ENCODE measurements at regions not wholly inside any gene's neighbourhood (a gene's known extent, or its start where the extent isn't known, plus 50 kb on each side); places are given as distances from the start of the nearest gene placed in this dataset.

DNA sequence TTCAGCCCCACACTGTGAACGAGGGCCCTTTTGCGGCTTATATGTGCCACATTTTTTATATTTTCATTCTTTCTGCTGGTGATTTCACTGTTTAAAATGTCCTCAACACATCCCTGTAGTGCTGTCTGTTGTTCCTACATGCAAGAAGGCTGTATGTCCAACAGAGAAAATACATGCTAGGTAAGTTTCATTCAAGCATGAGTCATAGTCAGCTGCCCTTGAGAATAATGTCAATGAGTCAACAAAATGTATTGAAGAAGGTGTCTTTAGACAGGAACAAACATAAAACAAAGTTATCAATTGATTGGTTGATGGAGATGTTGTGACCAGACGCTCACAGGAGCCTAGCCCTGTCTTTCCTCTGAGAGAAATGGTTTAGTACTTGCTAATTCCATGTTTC, 553.4 kb downstream of the PLPP3 start:
- Histone ChIP-seq H3K27ac (ENCODE audit: low read depth, low read length) (no peak overlapping the region), H3K27me3 (ENCODE audit: control insufficient read depth, insufficient read depth, low read length) (no peaks in the 10 kb centered on the region), H3K36me3 (ENCODE audit: control insufficient read depth, insufficient read depth, low read length) (no peaks in the 10 kb centered on the region), H3K4me3 (ENCODE audit: low read length) (no peak overlapping the region), H3K4me1 (ENCODE audit: control insufficient read depth, insufficient read depth, low read length) (no peaks in the 10 kb centered on the region), H3K9ac (ENCODE audit: low read length) (no peak overlapping the region)

DNA sequence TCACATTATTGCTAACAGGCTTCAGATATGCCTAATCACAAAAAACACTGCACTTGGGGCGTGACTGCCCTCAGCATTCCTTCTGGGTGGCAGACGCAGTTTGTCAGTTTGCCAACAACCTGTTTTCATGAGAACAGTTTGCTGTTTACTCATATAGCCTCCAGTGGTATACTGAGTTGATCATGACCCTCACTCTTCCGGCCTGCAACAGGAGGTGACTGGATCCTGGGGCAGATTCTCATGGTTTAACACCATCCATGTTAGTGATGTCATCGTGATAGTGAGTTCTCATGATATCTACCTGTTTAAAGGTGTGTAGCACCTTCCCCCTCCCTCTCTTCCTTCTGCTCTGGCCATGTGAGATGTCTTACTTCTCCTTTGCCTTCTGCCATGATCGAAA, 555.2 kb downstream of the PLPP3 start:
- Histone ChIP-seq H3K4me1 (ENCODE audit: control insufficient read depth, insufficient read depth, low read length) (no peaks in the 10 kb centered on the region), H3K27ac (ENCODE audit: low read depth, low read length) (no peak overlapping the region), H3K27me3 (ENCODE audit: control insufficient read depth, insufficient read depth, low read length) (no peaks in the 10 kb centered on the region), H3K9ac (ENCODE audit: low read length) (no peak overlapping the region), H3K4me3 (ENCODE audit: low read length) (no peak overlapping the region), H3K36me3 (ENCODE audit: control insufficient read depth, insufficient read depth, low read length) (no peaks in the 10 kb centered on the region)

DNA sequence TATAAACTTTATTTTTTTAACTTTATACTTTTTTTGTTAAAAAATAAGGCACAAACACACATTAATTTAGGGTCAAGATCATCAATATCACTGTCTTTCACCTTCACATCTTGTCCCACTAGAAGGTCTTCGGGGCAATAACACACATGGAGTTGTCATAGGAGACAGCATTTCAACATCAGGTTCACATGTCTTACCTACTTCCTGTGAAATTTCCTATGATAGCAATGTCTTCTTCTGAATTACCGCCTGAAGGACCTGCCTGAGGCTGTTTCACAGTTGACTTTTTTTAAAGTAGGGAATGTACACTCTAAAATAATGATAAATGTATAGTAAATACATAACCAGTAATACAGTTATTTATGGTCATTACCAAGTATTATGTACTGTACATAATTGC, 559.4 kb downstream of the PLPP3 start:
- no peaks in the 10 kb centered on the region for H3K4me1 ChIP-seq (ENCODE audit: control insufficient read depth, insufficient read depth, low read length)
- H3K27ac ChIP-seq (ENCODE audit: low read depth, low read length), result no peak overlapping the region
- H3K36me3 ChIP-seq (ENCODE audit: control insufficient read depth, insufficient read depth, low read length), result no peaks in the 10 kb centered on the region
- no peak overlapping the region for H3K9ac ChIP-seq (ENCODE audit: low read length)
- no peaks in the 10 kb centered on the region for H3K27me3 ChIP-seq (ENCODE audit: control insufficient read depth, insufficient read depth, low read length)
- H3K4me3 ChIP-seq (ENCODE audit: low read length), result no peak overlapping the region

DNA sequence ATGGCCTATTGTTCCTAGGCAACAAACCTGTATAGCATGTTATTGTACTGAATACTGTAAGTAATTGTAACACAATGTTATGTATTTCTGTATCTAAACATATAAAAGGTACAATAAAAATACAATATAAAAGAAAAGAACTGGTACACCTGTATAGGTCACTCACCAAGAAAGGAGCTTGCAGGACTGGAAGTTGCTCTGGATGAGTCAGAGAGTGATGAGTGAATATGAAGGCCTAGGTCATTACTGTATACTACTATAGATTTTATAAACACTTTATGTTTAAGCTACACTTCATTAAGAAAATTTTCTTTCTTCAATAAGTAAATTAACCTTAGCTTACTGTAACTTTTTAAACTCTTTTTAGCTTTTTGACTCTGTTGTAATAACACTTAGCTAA, 559.9 kb downstream of the PLPP3 start:
- no peaks in the 10 kb centered on the region for H3K4me1 ChIP-seq (ENCODE audit: control insufficient read depth, insufficient read depth, low read length)
- no peaks in the 10 kb centered on the region for H3K36me3 ChIP-seq (ENCODE audit: control insufficient read depth, insufficient read depth, low read length)
- no peaks in the 10 kb centered on the region for H3K27me3 ChIP-seq (ENCODE audit: control insufficient read depth, insufficient read depth, low read length)
- no peak overlapping the region for H3K27ac ChIP-seq (ENCODE audit: low read depth, low read length)
- no peak overlapping the region for H3K4me3 ChIP-seq (ENCODE audit: low read length)
- no peak overlapping the region for H3K9ac ChIP-seq (ENCODE audit: low read length)

DNA sequence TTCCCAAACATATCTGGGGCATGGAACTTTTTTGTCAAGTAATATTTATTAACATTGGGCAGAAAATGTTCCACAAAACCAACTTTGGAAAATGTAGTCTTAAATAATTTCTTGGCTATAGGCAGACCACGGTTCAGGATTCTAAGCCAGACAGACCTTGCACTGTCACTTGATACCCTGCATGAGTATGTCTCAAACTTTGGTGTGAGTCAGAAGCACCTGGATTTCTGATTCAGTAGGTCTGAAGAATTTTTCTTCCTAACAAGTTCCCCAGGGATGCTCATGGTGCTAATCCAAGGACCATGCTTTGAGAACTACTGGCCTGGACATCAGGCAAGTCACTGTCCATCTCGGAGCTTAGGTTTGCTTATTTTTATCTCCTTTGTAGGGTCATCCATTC, 562.0 kb downstream of the PLPP3 start:
- H3K4me3 ChIP-seq (ENCODE audit: low read length), result no peak overlapping the region
- H3K4me1 ChIP-seq (ENCODE audit: control insufficient read depth, insufficient read depth, low read length), result no peaks in the 10 kb centered on the region
- H3K36me3 ChIP-seq (ENCODE audit: control insufficient read depth, insufficient read depth, low read length), result no peaks in the 10 kb centered on the region
- H3K9ac ChIP-seq (ENCODE audit: low read length), result no peak overlapping the region
- no peaks in the 10 kb centered on the region for H3K27me3 ChIP-seq (ENCODE audit: control insufficient read depth, insufficient read depth, low read length)
- H3K27ac ChIP-seq (ENCODE audit: low read depth, low read length), result no peak overlapping the region

DNA sequence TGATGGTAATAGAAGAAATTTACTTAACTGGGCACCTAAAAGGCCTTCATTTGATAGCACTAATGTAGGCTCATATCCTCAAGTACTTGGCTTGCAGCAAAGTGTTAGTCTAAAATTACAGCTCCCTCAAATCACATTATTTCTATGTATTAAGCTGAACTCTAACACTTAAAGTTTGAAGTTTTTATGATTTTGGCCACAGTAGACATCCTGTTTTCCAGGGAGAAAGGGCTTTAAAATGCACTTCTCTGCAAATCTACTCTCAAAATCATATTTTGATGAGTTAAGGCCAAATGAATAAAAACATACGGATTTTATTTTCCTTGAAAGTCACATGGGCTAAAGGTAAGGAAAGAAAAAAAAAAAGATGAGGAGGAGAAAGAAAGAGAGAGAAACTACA, 575.5 kb downstream of the PLPP3 start:
- Histone ChIP-seq H3K27me3 (ENCODE audit: control insufficient read depth, insufficient read depth, low read length) (no peaks in the 10 kb centered on the region), H3K4me3 (ENCODE audit: low read length) (no peak overlapping the region), H3K4me1 (ENCODE audit: control insufficient read depth, insufficient read depth, low read length) (no peaks in the 10 kb centered on the region), H3K9ac (ENCODE audit: low read length) (no peak overlapping the region), H3K36me3 (ENCODE audit: control insufficient read depth, insufficient read depth, low read length) (no peaks in the 10 kb centered on the region), H3K27ac (ENCODE audit: low read depth, low read length) (no peak overlapping the region)

DNA sequence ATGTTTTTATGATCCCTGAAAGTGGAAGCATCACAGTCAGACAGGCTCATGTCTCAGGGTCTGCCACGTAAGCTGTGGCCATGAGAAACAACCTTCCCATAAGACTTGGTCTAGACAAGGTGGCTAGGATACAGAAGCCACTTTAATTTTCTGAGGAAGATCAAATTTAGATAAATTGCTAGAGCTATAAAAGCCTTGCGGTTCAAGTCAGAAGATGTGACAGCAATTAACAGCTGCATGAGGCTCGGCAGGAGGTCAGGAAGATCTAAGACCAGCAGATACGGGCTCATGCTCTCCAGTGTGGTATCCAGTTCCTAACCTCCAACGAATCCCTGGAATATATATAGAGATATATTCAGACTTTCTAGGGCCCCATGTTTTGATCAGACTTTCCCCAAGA, 577.1 kb downstream of the PLPP3 start:
- Histone ChIP-seq H3K9ac (ENCODE audit: low read length) (no peak overlapping the region), H3K27ac (ENCODE audit: low read depth, low read length) (no peak overlapping the region), H3K4me3 (ENCODE audit: low read length) (no peak overlapping the region), H3K36me3 (ENCODE audit: control insufficient read depth, insufficient read depth, low read length) (no peaks in the 10 kb centered on the region), H3K4me1 (ENCODE audit: control insufficient read depth, insufficient read depth, low read length) (no peaks in the 10 kb centered on the region), H3K27me3 (ENCODE audit: control insufficient read depth, insufficient read depth, low read length) (no peaks in the 10 kb centered on the region)

DNA sequence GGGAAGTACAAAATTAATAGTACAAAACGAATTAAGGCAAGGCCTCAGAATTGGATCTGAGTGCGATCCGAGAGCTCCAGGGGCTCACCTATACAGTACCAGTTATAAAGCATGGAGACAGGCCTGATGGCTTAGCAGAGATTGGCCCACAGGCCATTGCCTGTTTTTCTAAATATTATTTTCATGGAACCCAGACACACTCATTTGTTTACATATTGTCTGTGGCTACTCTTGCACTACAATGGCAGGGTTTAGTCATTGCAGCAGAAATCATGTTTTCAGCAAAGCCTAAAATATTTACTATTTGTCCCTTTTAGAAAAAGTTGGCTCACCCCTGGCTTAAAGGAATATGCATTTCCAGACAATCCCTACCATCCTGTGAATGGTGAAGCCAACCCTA, 578.9 kb downstream of the PLPP3 start:
- Histone ChIP-seq H3K4me1 (ENCODE audit: control insufficient read depth, insufficient read depth, low read length) (no peaks in the 10 kb centered on the region), H3K27me3 (ENCODE audit: control insufficient read depth, insufficient read depth, low read length) (no peaks in the 10 kb centered on the region), H3K4me3 (ENCODE audit: low read length) (no peak overlapping the region), H3K36me3 (ENCODE audit: control insufficient read depth, insufficient read depth, low read length) (no peaks in the 10 kb centered on the region), H3K27ac (ENCODE audit: low read depth, low read length) (no peak overlapping the region), H3K9ac (ENCODE audit: low read length) (no peak overlapping the region)

DNA sequence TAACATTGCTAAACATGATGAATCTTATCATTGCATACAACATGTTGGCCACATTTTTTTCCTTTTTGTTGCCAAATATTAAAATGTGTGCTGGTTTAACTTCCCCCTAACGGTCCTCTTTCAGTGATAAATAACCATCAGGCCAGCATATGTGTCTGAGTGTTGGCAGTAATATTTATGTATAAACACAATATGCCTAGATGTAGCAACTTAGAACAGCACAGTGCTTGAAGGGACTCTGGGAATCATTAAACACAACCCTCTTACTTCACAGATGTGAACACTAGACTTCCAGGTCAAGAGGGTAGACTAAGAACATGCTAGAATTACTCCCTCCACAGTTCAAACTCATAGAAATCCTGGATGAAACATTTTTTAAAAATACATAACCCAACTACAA, 581.8 kb downstream of the PLPP3 start:
- Histone ChIP-seq H3K27ac (ENCODE audit: low read depth, low read length) (no peak overlapping the region), H3K4me1 (ENCODE audit: control insufficient read depth, insufficient read depth, low read length) (no peaks in the 10 kb centered on the region)

DNA sequence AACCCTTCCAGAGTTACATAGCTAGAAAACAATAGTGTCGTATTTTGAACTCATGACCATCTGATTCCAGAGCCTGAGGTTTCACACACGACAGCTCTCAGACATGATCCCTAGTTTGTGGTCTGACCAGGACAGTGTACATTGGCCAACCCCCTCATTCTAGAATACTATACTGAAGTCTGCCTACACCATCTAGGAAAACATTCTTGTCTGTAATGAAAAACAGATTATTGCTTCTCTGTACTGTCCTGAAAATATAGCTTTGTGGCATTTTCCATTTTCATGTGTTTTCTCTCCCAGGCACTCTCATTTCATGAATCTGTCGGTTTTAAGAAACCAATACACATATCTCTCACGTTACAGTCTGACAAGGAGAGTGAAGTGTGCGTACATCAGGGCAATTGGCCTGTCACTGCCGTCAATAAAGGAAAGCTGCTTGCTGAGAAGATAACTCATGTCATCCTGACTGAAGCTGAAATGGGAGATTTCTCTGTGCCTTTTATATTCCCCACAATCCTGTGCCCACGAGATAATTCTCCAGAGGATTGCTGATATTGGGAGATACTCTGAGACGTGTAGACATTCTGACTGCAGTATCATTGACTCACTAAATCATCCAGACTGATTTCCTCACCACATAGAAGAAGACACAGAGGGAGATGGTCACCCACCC, 585.6 kb downstream of the PLPP3 start:
- no peak overlapping the region for H3K9ac ChIP-seq (ENCODE audit: low read length)
- H3K27me3 ChIP-seq (ENCODE audit: control insufficient read depth, insufficient read depth, low read length), result no peaks in the 10 kb centered on the region
- no peaks in the 10 kb centered on the region for H3K4me1 ChIP-seq (ENCODE audit: control insufficient read depth, insufficient read depth, low read length)
- no peaks in the 10 kb centered on the region for H3K36me3 ChIP-seq (ENCODE audit: control insufficient read depth, insufficient read depth, low read length)
- no peak overlapping the region for H3K27ac ChIP-seq (ENCODE audit: low read depth, low read length)
- no peak overlapping the region for H3K4me3 ChIP-seq (ENCODE audit: low read length)

More for the DNA sequence above, 581.8 kb downstream of the PLPP3 start:
- Histone ChIP-seq H3K4me3 (ENCODE audit: low read length) (no peak overlapping the region), H3K9ac (ENCODE audit: low read length) (no peak overlapping the region), H3K36me3 (ENCODE audit: control insufficient read depth, insufficient read depth, low read length) (no peaks in the 10 kb centered on the region), H3K27me3 (ENCODE audit: control insufficient read depth, insufficient read depth, low read length) (no peaks in the 10 kb centered on the region)

DNA sequence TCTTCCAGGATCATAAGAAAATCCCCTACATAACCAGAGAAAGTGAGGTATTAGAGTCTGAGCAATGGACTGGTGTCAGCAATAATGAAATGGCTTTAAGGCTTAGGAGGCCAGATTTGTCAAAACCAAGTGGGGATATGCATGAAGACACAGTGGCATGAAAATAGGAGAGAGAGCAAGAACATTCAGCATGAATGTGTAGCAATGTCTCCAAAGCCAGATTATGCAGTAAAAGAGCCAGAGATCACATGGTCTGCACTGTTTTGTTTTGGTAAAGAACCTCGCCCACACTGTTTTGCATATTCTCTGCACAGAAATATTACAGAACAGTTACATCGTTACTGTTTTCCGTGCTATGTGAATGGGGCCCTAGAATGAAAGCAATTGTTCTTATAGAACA, 589.4 kb downstream of the PLPP3 start:
- no peaks in the 10 kb centered on the region for H3K36me3 ChIP-seq (ENCODE audit: control insufficient read depth, insufficient read depth, low read length)
- no peak overlapping the region for H3K9ac ChIP-seq (ENCODE audit: low read length)
- H3K4me3 ChIP-seq (ENCODE audit: low read length), result no peak overlapping the region
- H3K27ac ChIP-seq (ENCODE audit: low read depth, low read length), result no peak overlapping the region
- no peaks in the 10 kb centered on the region for H3K4me1 ChIP-seq (ENCODE audit: control insufficient read depth, insufficient read depth, low read length)
- H3K27me3 ChIP-seq (ENCODE audit: control insufficient read depth, insufficient read depth, low read length), result no peaks in the 10 kb centered on the region

DNA sequence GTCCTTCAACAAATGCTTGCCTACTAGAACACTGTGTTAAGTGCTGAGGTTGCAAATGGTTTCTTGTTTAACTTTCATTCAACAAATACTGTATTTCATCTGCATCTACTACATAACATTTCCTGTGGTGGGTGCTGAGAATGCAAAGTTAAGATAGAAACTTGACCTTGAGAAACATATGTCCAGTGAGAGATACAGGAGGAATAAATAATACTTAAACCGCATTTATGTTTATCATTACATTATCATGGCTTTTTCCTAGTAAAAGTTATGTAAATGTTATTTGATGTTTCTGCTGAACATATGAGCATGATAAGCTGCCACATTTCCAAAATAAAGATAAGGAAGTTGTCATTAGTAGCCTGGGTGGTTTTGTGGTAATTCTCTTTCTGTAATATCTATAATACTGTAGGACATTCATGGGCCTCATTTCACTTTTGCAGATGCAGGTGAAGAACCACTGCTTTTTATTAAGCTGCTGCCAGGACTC, 590.4 kb downstream of the PLPP3 start:
- H3K9ac ChIP-seq (ENCODE audit: low read length), result no peak overlapping the region
- H3K27me3 ChIP-seq (ENCODE audit: control insufficient read depth, insufficient read depth, low read length), result no peaks in the 10 kb centered on the region
- H3K27ac ChIP-seq (ENCODE audit: low read depth, low read length), result no peak overlapping the region
- H3K36me3 ChIP-seq (ENCODE audit: control insufficient read depth, insufficient read depth, low read length), result no peaks in the 10 kb centered on the region
- H3K4me3 ChIP-seq (ENCODE audit: low read length), result no peak overlapping the region
- H3K4me1 ChIP-seq (ENCODE audit: control insufficient read depth, insufficient read depth, low read length), result no peaks in the 10 kb centered on the region

DNA sequence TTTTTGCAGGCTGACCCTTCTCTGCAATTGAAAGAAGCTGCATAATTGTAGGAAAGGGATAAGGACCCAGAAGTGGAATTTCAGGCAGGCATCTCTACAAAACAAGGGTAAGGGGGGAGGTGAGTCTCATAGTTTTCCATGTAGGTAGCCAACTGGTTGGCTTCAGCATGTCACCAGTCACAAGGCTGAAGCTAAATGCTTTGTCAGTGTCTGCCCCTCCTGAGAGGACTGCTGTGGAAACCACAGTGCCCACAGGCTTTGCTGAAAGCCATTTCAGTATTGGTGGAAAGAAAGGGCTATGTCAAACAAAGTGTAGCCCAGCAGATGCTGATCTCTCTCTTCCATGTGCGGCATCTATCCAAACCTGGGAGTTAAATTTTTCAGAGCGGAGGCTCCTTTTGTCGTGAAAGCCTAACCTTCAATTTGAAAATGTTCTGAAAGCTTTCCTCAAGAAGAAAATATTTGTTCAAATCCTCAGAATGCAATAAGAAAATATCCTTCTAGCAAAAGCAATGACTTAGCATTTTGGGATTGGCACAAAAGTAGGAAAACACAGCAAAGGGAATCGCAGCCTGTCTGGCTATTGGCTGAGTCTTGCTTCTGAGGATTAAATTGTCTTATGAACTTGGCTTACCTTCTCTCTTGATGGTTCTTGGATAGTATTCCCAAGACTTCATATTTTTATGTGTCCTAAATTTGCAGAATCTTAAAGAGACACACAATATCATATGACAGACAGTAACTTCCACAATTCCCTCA, 591.7 kb downstream of the PLPP3 start:
- H3K27ac ChIP-seq (ENCODE audit: low read depth, low read length), result no peak overlapping the region
- H3K9ac ChIP-seq (ENCODE audit: low read length), result no peak overlapping the region
- H3K4me3 ChIP-seq (ENCODE audit: low read length), result no peak overlapping the region
- no peaks in the 10 kb centered on the region for H3K36me3 ChIP-seq (ENCODE audit: control insufficient read depth, insufficient read depth, low read length)
- H3K4me1 ChIP-seq (ENCODE audit: control insufficient read depth, insufficient read depth, low read length), result no peaks in the 10 kb centered on the region
- H3K27me3 ChIP-seq (ENCODE audit: control insufficient read depth, insufficient read depth, low read length), result no peaks in the 10 kb centered on the region

Measured in rectal smooth muscle tissue (tissue), 1 donor.